ES-I3 (cell line): ENCODE measurements at regions not wholly inside any gene's neighbourhood (a gene's known extent, or its start where the extent isn't known, plus 50 kb on each side); places are given as distances from the start of the nearest gene placed in this dataset.
"Not testable (repeated sequence)": the region's sequence is repeated elsewhere in the genome, so short reads cannot be mapped to it uniquely, and the experiment has no call there.

Source experiments
- H3K36me3 ChIP-seq: 2 replicates; pipeline ENCODE4 v1.6.1; 2013; ENCODE audit warnings: mild to moderate bottlenecking, low read length, control low read depth, moderate library complexity; ENCODE audit not compliant: insufficient read depth
- H3K4me1 ChIP-seq: 2 replicates; pipeline ENCODE4 v1.6.1; 2013; ENCODE audit warnings: mild to moderate bottlenecking, control low read depth, low read length; ENCODE audit not compliant: insufficient read depth
- H3K9ac ChIP-seq: 2 replicates; pipeline ENCODE4 v1.6.1; 2013; ENCODE audit warnings: low read depth, mild to moderate bottlenecking, low read length, moderate library complexity
- H3K9me3 ChIP-seq: 2 replicates; pipeline ENCODE4 v1.6.1; 2013; ENCODE audit warnings: mild to moderate bottlenecking, low read length, moderate library complexity; ENCODE audit not compliant: control insufficient read depth, insufficient read depth

GRCh38 chr12:112710414-112710813 lies 81.1 kb upstream of the RPH3A start:
- Histone ChIP-seq H3K36me3 (no peaks in the 10 kb centered on the region), H3K9ac (no peak overlapping the region), H3K4me1 (peaks cover 4% of the 10 kb centered on the region; the same call in 1 of the 2 replicates), H3K9me3 (no peaks in the 10 kb centered on the region)

- no peaks in the 10 kb centered on the region for H3K9me3 ChIP-seq
- H3K36me3 ChIP-seq: no peaks in the 10 kb centered on the region
- peaks cover 4% of the 10 kb centered on the region; the same call in 1 of the 2 replicates for H3K4me1 ChIP-seq
Measured at GRCh38 chr12:112711026-112711425, 80.5 kb upstream of the RPH3A start.

GRCh38 chr12:112711507-112711906 lies 80.0 kb upstream of the RPH3A start:
- Histone ChIP-seq H3K9ac (no peak overlapping the region), H3K36me3 (no peaks in the 10 kb centered on the region), H3K4me1 (peaks cover 4% of the 10 kb centered on the region; the same call in 1 of the 2 replicates), H3K9me3 (no peaks in the 10 kb centered on the region)

More at GRCh38 chr12:112711026-112711425, 80.5 kb upstream of the RPH3A start:
- H3K9ac ChIP-seq: no peak overlapping the region

GRCh38 chr12:112712751-112713150 lies 78.8 kb upstream of the RPH3A start:
- not testable (repeated sequence) for H3K9ac ChIP-seq, H3K9me3 ChIP-seq, H3K4me1 ChIP-seq, H3K36me3 ChIP-seq

GRCh38 chr12:112713471-112713870 lies 78.1 kb upstream of the RPH3A start:
- no peaks in the 10 kb centered on the region for H3K9me3 ChIP-seq
- no peak overlapping the region for H3K9ac ChIP-seq
- H3K36me3 ChIP-seq: no peaks in the 10 kb centered on the region
- H3K4me1 ChIP-seq: peaks cover 4% of the 10 kb centered on the region; the same call in 1 of the 2 replicates

GRCh38 chr12:112714166-112714710 lies 77.3 kb upstream of the RPH3A start:
- no peaks in the 10 kb centered on the region for H3K36me3 ChIP-seq
- H3K9ac ChIP-seq: no peak overlapping the region
- H3K9me3 ChIP-seq: no peaks in the 10 kb centered on the region
- peaks cover 4% of the 10 kb centered on the region; the same call in 1 of the 2 replicates for H3K4me1 ChIP-seq

- peak overlapping the region; percentile 5; the same call in 1 of the 2 replicates for H3K9ac ChIP-seq
- no peaks in the 10 kb centered on the region for H3K4me1 ChIP-seq
- H3K36me3 ChIP-seq: no peaks in the 10 kb centered on the region
- no peaks in the 10 kb centered on the region for H3K9me3 ChIP-seq
Measured at GRCh38 chr12:112716099-112717093, 75.2 kb upstream of the RPH3A start.

GRCh38 chr12:112728864-112729263 lies 62.7 kb upstream of the RPH3A start:
- Histone ChIP-seq H3K9me3 (no peaks in the 10 kb centered on the region), H3K4me1 (no peaks in the 10 kb centered on the region), H3K36me3 (no peaks in the 10 kb centered on the region), H3K9ac (no peak overlapping the region)

GRCh38 chr12:112734859-112735695 lies 56.5 kb upstream of the RPH3A start:
- no peak overlapping the region for H3K9ac ChIP-seq
- no peaks in the 10 kb centered on the region for H3K9me3 ChIP-seq
- no peaks in the 10 kb centered on the region for H3K36me3 ChIP-seq
- H3K4me1 ChIP-seq: no peaks in the 10 kb centered on the region

GRCh38 chr12:112738531-112738930 lies 53.0 kb upstream of the RPH3A start:
- no peaks in the 10 kb centered on the region; the same call in none of the 2 replicates for H3K4me1 ChIP-seq
- no peak overlapping the region for H3K9ac ChIP-seq
- H3K9me3 ChIP-seq: no peaks in the 10 kb centered on the region
- H3K36me3 ChIP-seq: no peaks in the 10 kb centered on the region

- Histone ChIP-seq H3K9ac (no peak overlapping the region), H3K36me3 (no peaks in the 10 kb centered on the region), H3K9me3 (no peaks in the 10 kb centered on the region), H3K4me1 (no peaks in the 10 kb centered on the region; the same call in none of the 2 replicates)
Measured at GRCh38 chr12:112740387-112740934, 51.1 kb upstream of the RPH3A start.

GRCh38 chr12:112741106-112741505 lies 50.4 kb upstream of the RPH3A start:
- H3K36me3 ChIP-seq: no peaks in the 10 kb centered on the region
- no peaks in the 10 kb centered on the region for H3K9me3 ChIP-seq

More at GRCh38 chr12:112741106-112741505, 50.4 kb upstream of the RPH3A start:
- no peaks in the 10 kb centered on the region; the same call in none of the 2 replicates for H3K4me1 ChIP-seq
- no peak overlapping the region for H3K9ac ChIP-seq
